ENCODE measurements at regions not wholly inside any gene's neighbourhood (a gene's known extent, or its start where the extent isn't known, plus 50 kb on each side); places are given as distances from the start of the nearest gene placed in this dataset.

GRCh38 chr3:20808864-20809263 is 622.9 kb upstream of the SGO1 start:
- TF ChIP-seq CTCF (IDR thresholded peaks at IDR 0.05) (no peak), POLR2A (IDR thresholded peaks at IDR 0.05) (no peak)

All from testis (tissue), 2 donors.